ENCODE measurements at regions not wholly inside any gene's neighbourhood (a gene's known extent, or its start where the extent isn't known, plus 50 kb on each side); places are given as distances from the start of the nearest gene placed in this dataset.
A peak's percentile ranks its signal among the peaks of the same experiment; 100 is the strongest.
"Not testable (repeated sequence)": the region's sequence is repeated elsewhere in the genome, so short reads cannot be mapped to it uniquely, and the experiment has no call there.

GRCh38 chr3:14057701-14058100 is 67.0 kb downstream of the CHCHD4 start:
- Histone ChIP-seq H3K36me3 (no peaks in the 10 kb centered on the region), H3K9me3 (replicated peaks) (no peaks in the 10 kb centered on the region; the same call in 1 of the 2 replicates), H3K27me3 (no peaks in the 10 kb centered on the region), H3K4me1 (no peaks in the 10 kb centered on the region), H3K4me3 (no peak overlapping the region), H3K27ac (no peak overlapping the region)
- no peak for DNase-seq

GRCh38 chr3:14047841-14048240 is 76.8 kb downstream of the CHCHD4 start:
- H3K36me3 ChIP-seq = no peaks in the 10 kb centered on the region
- H3K9me3 ChIP-seq (replicated peaks) = no peaks in the 10 kb centered on the region
- no peak overlapping the region for H3K27ac ChIP-seq
- no peak for DNase-seq
- H3K4me1 ChIP-seq = no peaks in the 10 kb centered on the region
- no peak overlapping the region for H3K4me3 ChIP-seq
- H3K27me3 ChIP-seq = no peaks in the 10 kb centered on the region

- Histone ChIP-seq H3K27me3 (no peaks in the 10 kb centered on the region), H3K9me3 (replicated peaks) (no peaks in the 10 kb centered on the region), H3K4me1 (no peaks in the 10 kb centered on the region), H3K4me3 (no peak overlapping the region), H3K27ac (no peak overlapping the region), H3K36me3 (no peaks in the 10 kb centered on the region)
- DNase-seq = peak in 1 of 2 experiments; percentile 4
Observed at GRCh38 chr3:14047027-14047426, 77.6 kb downstream of the CHCHD4 start.

DNA sequence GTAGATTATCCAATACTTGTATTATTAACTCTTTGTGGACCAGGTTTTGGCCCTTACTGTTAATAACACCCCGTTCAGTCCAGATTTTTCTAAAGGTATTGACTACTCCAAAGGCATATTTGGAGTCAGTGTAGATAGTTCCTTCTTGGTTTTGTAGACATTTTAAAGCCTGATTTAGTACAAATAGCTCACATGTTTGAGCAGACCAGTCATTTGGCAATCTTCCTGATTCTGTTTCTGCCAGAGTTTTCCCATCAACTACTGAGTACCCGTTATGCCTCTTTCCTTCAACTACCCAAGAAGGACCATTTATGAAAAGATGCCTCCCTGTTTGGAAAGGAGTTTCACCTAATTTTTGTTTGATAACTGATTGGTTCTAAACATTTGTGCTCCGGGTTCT is 82.0 kb downstream of the CHCHD4 start:
- H3K27ac ChIP-seq = no peak overlapping the region
- no peak for DNase-seq
- H3K4me1 ChIP-seq = no peaks in the 10 kb centered on the region
- no peaks in the 10 kb centered on the region for H3K36me3 ChIP-seq
- H3K27me3 ChIP-seq = no peaks in the 10 kb centered on the region
- H3K9me3 ChIP-seq (replicated peaks) = no peaks in the 10 kb centered on the region
- no peak overlapping the region for H3K4me3 ChIP-seq

DNA sequence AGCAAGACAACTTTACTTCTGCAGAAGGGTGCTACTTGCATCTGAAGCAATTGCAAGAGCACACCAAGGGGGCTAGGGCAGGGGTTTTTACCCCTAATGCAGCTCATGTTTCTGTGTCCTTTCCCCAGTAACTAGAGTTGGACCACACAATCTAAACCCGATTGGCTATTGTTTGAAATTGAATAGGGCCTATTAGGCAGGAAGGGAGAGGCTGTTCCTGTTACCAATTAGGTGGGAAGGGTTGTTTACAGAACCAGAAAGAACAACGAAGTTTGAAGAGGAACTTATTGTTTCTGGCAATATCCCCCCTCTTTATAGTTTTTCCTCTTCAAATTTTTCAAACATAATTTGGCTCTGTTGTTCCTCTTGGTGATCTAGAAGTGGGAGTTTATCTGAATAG is 85.5 kb downstream of the CHCHD4 start:
- Histone ChIP-seq H3K4me1 (no peaks in the 10 kb centered on the region), H3K9me3 (replicated peaks) (no peaks in the 10 kb centered on the region), H3K27ac (no peak overlapping the region), H3K4me3 (no peak overlapping the region), H3K36me3 (no peaks in the 10 kb centered on the region), H3K27me3 (no peaks in the 10 kb centered on the region)
- no peak for DNase-seq

GRCh38 chr3:14037211-14037610 is 87.5 kb downstream of the CHCHD4 start:
- Histone ChIP-seq H3K36me3 (no peaks in the 10 kb centered on the region), H3K4me1 (no peaks in the 10 kb centered on the region), H3K4me3 (no peak overlapping the region), H3K27ac (no peak overlapping the region), H3K9me3 (replicated peaks) (no peaks in the 10 kb centered on the region), H3K27me3 (no peaks in the 10 kb centered on the region)
- no peak for DNase-seq

GRCh38 chr3:14033023-14033422 is 91.6 kb downstream of the CHCHD4 start:
- no peak for DNase-seq
- Histone ChIP-seq H3K36me3 (no peaks in the 10 kb centered on the region), H3K4me1 (no peaks in the 10 kb centered on the region), H3K9me3 (replicated peaks) (no peaks in the 10 kb centered on the region), H3K27ac (no peak overlapping the region), H3K27me3 (no peaks in the 10 kb centered on the region), H3K4me3 (no peak overlapping the region)

- H3K4me1 ChIP-seq = no peaks in the 10 kb centered on the region
- no peak for DNase-seq
- no peak overlapping the region for H3K4me3 ChIP-seq
- H3K9me3 ChIP-seq (replicated peaks) = no peaks in the 10 kb centered on the region
- no peaks in the 10 kb centered on the region for H3K36me3 ChIP-seq
- no peak overlapping the region for H3K27ac ChIP-seq
- H3K27me3 ChIP-seq = no peaks in the 10 kb centered on the region
Observed at GRCh38 chr3:14031271-14031670, 93.4 kb downstream of the CHCHD4 start.

- not testable (repeated sequence) for H3K9me3 ChIP-seq (replicated peaks); H3K27me3 ChIP-seq; H3K4me3 ChIP-seq; DNase-seq; H3K27ac ChIP-seq; H3K36me3 ChIP-seq; H3K4me1 ChIP-seq
Observed at GRCh38 chr3:14029390-14029995, 95.2 kb downstream of the CHCHD4 start.

- H3K27ac ChIP-seq; H3K4me1 ChIP-seq; H3K9me3 ChIP-seq (replicated peaks); H3K36me3 ChIP-seq; DNase-seq; H3K27me3 ChIP-seq; H3K4me3 ChIP-seq: not testable (repeated sequence)
Observed at GRCh38 chr3:14028122-14028521, 96.5 kb downstream of the CHCHD4 start.

DNA sequence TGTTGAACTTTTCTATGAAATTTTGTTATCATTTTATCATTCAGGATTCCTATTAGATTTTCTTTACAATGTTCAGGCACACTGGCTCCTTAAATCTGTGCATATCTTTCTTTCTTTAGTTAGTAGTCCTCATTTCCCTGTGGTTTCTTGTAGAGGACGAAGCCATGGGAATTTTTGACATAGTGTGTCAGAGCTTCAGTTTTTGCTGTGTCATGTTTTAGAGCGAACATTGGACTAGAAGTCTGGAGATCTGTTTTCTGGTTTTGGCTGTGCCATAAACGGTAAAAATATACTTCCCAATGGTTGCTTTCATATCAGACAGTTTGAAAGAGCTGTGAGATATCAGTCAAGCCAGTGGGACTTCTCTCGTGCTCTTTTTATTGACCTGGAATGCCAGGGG is 105.2 kb downstream of the CHCHD4 start:
- H3K27ac ChIP-seq = no peak overlapping the region
- H3K4me1 ChIP-seq = no peaks in the 10 kb centered on the region
- no peaks in the 10 kb centered on the region for H3K27me3 ChIP-seq
- H3K36me3 ChIP-seq = no peaks in the 10 kb centered on the region
- no peaks in the 10 kb centered on the region for H3K9me3 ChIP-seq (replicated peaks)
- no peak overlapping the region for H3K4me3 ChIP-seq
- DNase-seq = no peak

DNA sequence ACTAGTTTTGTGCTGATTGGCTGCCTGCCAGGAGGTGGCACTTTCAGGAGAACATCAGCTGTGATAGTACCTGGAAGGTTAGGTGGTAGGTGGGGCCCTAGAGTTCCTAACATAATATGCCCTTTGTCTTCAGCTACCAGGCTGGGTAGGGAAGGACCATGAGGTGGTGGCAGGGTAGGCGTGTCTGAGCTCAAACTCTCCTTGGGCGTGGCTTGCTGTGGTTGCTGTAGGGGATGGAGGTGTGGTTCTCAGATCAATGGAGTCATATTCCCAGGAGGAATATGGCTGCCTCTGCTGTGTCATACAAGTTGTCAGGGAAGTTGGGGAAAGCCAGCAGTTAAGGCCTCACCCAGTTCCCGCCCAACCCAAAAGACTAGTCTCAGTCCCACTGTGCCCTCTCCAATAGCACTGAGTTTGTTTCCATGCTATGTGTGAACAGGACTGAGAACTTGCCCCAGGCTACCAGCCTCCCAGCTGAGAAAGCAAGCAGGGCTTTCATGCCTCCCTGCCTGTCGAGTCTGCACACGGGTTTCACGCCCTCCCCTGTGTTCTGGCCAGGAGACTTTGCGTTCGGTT is 107.7 kb downstream of the CHCHD4 start:
- H3K27ac ChIP-seq = no peak overlapping the region
- H3K36me3 ChIP-seq = no peaks in the 10 kb centered on the region
- H3K4me1 ChIP-seq = no peaks in the 10 kb centered on the region
- H3K9me3 ChIP-seq (replicated peaks) = no peaks in the 10 kb centered on the region
- no peak overlapping the region for H3K4me3 ChIP-seq
- H3K27me3 ChIP-seq = no peaks in the 10 kb centered on the region
- DNase-seq = peak in 1 of 2 experiments; percentile 13

DNA sequence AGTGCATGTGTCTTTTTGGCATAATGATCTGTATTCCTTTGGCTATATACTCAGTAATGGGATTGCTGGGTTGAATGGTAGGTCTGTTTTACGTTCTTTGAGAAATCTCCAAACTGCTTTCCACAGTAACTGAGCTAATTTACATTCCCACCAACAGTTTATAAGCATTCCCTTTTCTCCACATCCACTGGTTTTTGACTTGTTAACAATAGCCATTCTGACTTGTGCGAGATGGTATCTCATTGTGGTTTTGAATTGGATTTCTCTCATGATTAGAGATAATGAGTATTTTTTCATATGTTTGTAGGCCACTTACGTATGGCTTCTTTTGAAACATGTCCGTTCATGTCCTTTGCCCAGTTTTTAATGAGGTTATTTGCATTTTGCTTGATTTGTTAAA is 117.7 kb downstream of the CHCHD4 start:
- 0 out of 2 replicates have a peak, but pooled peaks cover 2% of the 10 kb centered on the region for H3K9me3 ChIP-seq (replicated peaks)
- H3K27me3 ChIP-seq = no peaks in the 10 kb centered on the region
- no peak for DNase-seq
- no peak overlapping the region for H3K27ac ChIP-seq
- no peak overlapping the region for H3K4me3 ChIP-seq
- peaks cover 11% of the 10 kb centered on the region; the same call in 1 of the 2 replicates for H3K4me1 ChIP-seq
- no peaks in the 10 kb centered on the region for H3K36me3 ChIP-seq

- Histone ChIP-seq H3K27me3 (no peaks in the 10 kb centered on the region; the same call in 1 of the 2 replicates), H3K27ac (no peak overlapping the region), H3K9me3 (replicated peaks) (0 out of 2 replicates have a peak, but pooled peaks cover 2% of the 10 kb centered on the region), H3K4me3 (no peak overlapping the region), H3K4me1 (peaks cover 3% of the 10 kb centered on the region; the same call in 1 of the 2 replicates), H3K36me3 (no peaks in the 10 kb centered on the region)
- DNase-seq = no peak
Observed at GRCh38 chr3:14001136-14001535, 121.3 kb upstream of the WNT7A start.

- H3K4me1 ChIP-seq = peaks cover 1% of the 10 kb centered on the region; the same call in 1 of the 2 replicates
Observed at GRCh38 chr3:14000556-14000955, 120.7 kb upstream of the WNT7A start.

DNA sequence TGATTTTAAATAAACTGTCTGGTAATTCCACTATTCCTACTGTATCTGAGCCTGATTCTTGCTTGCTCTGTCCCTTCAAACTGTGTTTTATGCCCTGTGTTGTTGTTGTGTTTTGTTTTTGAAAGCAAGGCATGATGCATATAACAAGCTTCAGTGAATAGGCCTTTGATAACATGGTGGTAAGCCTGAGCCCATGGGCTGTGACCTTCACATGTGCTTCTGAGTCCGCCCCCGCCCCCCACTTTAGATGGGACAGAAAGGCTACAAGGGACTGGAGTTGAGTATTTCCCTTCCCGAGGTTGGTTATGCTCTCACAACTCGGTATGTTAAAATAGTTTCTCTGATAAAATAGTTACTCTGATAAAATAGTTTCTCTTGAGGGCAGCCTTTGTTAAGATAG is 119.0 kb upstream of the WNT7A start:
- H3K27me3 ChIP-seq = no peaks in the 10 kb centered on the region; the same call in 1 of the 2 replicates
- H3K9me3 ChIP-seq (replicated peaks) = 0 out of 2 replicates have a peak, but pooled peaks cover 2% of the 10 kb centered on the region
- no peaks in the 10 kb centered on the region for H3K36me3 ChIP-seq
- no peaks in the 10 kb centered on the region for H3K4me1 ChIP-seq
- no peak overlapping the region for H3K4me3 ChIP-seq
- DNase-seq = no peak
- H3K27ac ChIP-seq = no peak overlapping the region

More at GRCh38 chr3:14000556-14000955, 120.7 kb upstream of the WNT7A start:
- Histone ChIP-seq H3K36me3 (no peaks in the 10 kb centered on the region), H3K4me3 (no peak overlapping the region), H3K9me3 (replicated peaks) (0 out of 2 replicates have a peak, but pooled peaks cover 2% of the 10 kb centered on the region), H3K27me3 (no peaks in the 10 kb centered on the region; the same call in 1 of the 2 replicates), H3K27ac (no peak overlapping the region)
- no peak for DNase-seq

Data from SJCRH30 (cell line).